ENCODE measurements at regions not wholly inside any gene's neighbourhood (a gene's known extent, or its start where the extent isn't known, plus 50 kb on each side); places are given as distances from the start of the nearest gene placed in this dataset.
"Not testable (repeated sequence)": the region's sequence is repeated elsewhere in the genome, so short reads cannot be mapped to it uniquely, and the experiment has no call there.

DNA sequence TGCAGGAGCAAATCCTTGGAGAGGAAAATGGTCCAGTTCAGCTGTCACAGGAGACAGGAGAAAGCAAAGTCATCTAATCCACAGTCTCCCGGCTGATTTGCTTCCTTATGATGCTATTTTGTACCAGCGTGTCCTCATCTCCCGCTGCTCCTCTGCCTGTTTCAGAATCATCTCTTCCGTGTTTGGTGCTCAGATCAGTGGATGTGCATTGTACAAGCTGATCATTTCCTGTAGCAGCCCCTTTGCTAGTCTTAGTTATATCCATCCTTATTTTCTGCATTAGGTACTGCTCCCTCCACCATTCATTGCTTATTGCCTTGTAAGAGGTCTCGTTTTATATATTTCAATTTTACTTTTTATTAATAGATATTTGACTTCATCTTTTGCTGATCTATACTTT, 219.9 kb upstream of the PRSS58 start:
- TF ChIP-seq, protein P1, sequence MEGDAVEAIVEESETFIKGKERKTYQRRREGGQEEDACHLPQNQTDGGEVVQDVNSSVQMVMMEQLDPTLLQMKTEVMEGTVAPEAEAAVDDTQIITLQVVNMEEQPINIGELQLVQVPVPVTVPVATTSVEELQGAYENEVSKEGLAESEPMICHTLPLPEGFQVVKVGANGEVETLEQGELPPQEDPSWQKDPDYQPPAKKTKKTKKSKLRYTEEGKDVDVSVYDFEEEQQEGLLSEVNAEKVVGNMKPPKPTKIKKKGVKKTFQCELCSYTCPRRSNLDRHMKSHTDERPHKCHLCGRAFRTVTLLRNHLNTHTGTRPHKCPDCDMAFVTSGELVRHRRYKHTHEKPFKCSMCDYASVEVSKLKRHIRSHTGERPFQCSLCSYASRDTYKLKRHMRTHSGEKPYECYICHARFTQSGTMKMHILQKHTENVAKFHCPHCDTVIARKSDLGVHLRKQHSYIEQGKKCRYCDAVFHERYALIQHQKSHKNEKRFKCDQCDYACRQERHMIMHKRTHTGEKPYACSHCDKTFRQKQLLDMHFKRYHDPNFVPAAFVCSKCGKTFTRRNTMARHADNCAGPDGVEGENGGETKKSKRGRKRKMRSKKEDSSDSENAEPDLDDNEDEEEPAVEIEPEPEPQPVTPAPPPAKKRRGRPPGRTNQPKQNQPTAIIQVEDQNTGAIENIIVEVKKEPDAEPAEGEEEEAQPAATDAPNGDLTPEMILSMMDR (optimal IDR thresholded peaks at IDR 0.05 in 1 of 3, IDR thresholded peaks at IDR 0.05 in 1 of 3, conservative IDR thresholded peaks at IDR 0.05 in 1 of 3; ENCODE audit: extremely low read depth in 1 of 3, insufficient read depth in 2 of 3, low read length in 3 of 3), result not testable (repeated sequence)
- not testable (repeated sequence) for TF ChIP-seq EZH2 (IDR thresholded peaks at IDR 0.05; ENCODE audit: low read length)
